A549 (cell line): ENCODE measurements at regions not wholly inside any gene's neighbourhood (a gene's known extent, or its start where the extent isn't known, plus 50 kb on each side); places are given as distances from the start of the nearest gene placed in this dataset.

Experiments used
- ATAC-seq, 2 experiments: fragments of 200-7000 bp in 1 of 2; fragments of >200 bp in 1 of 2; cut with Nextera tagmentation in 1 of 2; cut with Tn5 transposase in 1 of 2; 3 replicates each; pipeline versions ENCODE4 v1.8.0 to v1.9.1; 2018 to 2020; ENCODE audit warnings: mild to moderate bottlenecking in 1 of 2, moderate library complexity in 1 of 2
- CTCF ChIA-PET: fragments of 300-600 bp; sonication (Branson Sonifier 250); formaldehyde crosslinking; extraction: SDS; loops from one replicate; lab custom pipeline; 2021; ENCODE audit warnings: antibody characterized with exemption, inconsistent platforms; lab: Yijun Ruan, JAX
- POLR2A ChIA-PET: fragments of 350-600 bp; formaldehyde crosslinking; extraction: SDS; loops from one replicate; lab custom pipeline; 2021; ENCODE audit warnings: antibody characterized with exemption, inconsistent platforms; lab: Yijun Ruan, JAX
- DNase-seq, 2 experiments: peaks; one replicate each; pipeline versions ENCODE4 v3.0.0 to v3.0.0-alpha.2; 2011 to 2016; ENCODE audit warnings: low read depth in 1 of 2, low spot score in 1 of 2
- FAIRE-seq: peaks from 2 replicates; lab custom pipeline; 2011; peaks lifted over from hg19 to GRCh38; lab: Jason Lieb, UNC
- H3K27ac ChIP-seq, 2 experiments: fragments of >200 bp; sonication (Bioruptor Twin); formaldehyde crosslinking; 3 replicates each; pipeline ENCODE4 v1.5.1; 2016 to 2017
- H3K4me1 ChIP-seq: fragments of >200 bp; sonication (Bioruptor Twin); formaldehyde crosslinking; 3 replicates; pipeline ENCODE4 v1.6.1; 2016
- H3K4me2 ChIP-seq: fragments of >200 bp; sonication (Bioruptor Twin); formaldehyde crosslinking; 3 replicates; pipeline ENCODE4 v1.6.1; 2016
- H3K4me3 ChIP-seq: fragments of >200 bp; sonication (Bioruptor Twin); formaldehyde crosslinking; 3 replicates; pipeline ENCODE4 v1.5.1; 2016
- H3K9me3 ChIP-seq: fragments of >200 bp; sonication (Bioruptor Twin); formaldehyde crosslinking; 3 replicates; pipeline ENCODE4 v1.6.1; 2016
- CBX8 ChIP-seq: fragments of 200-600 bp; sonication (generic); IDR thresholded peaks from 2 replicates; pipeline ENCODE4 v1.6.1; 2016
- CHD4 ChIP-seq: fragments of 200-600 bp; sonication (generic); IDR thresholded peaks from 2 replicates; pipeline ENCODE4 v1.6.1; 2016; ENCODE audit warnings: antibody characterized with exemption, mild to moderate bottlenecking, borderline replicate concordance
- EHMT2 ChIP-seq: fragments of 200-600 bp; sonication (generic); IDR thresholded peaks from 2 replicates; pipeline ENCODE4 v1.6.1; 2016; ENCODE audit warnings: antibody characterized with exemption, low read depth, mild to moderate bottlenecking, moderate library complexity
- HDAC2 ChIP-seq: fragments of 200-600 bp; sonication (generic); IDR thresholded peaks from 2 replicates; pipeline ENCODE4 v1.6.1; 2016
- HEYL ChIP-seq: fragments of 250-450 bp; sonication (Bioruptor Pico); IDR thresholded peaks from 2 replicates; pipeline ENCODE4 v1.8.0; 2021; ENCODE audit warnings: mild to moderate bottlenecking, moderate library complexity
- HOXA7 ChIP-seq: fragments of 250-450 bp; sonication (Bioruptor Pico); IDR thresholded peaks from 2 replicates; pipeline ENCODE4 v1.5.0; 2020; ENCODE audit warnings: mild to moderate bottlenecking, moderate library complexity
- HOXB13 ChIP-seq: fragments of 250-450 bp; sonication (Bioruptor Pico); IDR thresholded peaks from 2 replicates; pipeline ENCODE4 v1.5.0; 2020; ENCODE audit warnings: low read depth, mild to moderate bottlenecking, moderate library complexity
- MAFK ChIP-seq: fragments of 450-650 bp; IDR thresholded peaks from 2 replicates; pipeline ENCODE4 v1.6.1; 2014; ENCODE audit not compliant: partially characterized antibody
- MAZ ChIP-seq: fragments of 150-350 bp; IDR thresholded peaks from 2 replicates; pipeline ENCODE4 v1.6.1; 2014; ENCODE audit warnings: antibody characterized with exemption, low read depth, low read length, borderline replicate concordance
- MYC ChIP-seq: IDR thresholded peaks from 2 replicates; pipeline ENCODE4 v1.6.1; 2012; ENCODE audit warnings: mild to moderate bottlenecking, inconsistent platforms, low read length, improper control_type of control experiment, borderline replicate concordance
- NPAS2 ChIP-seq: fragments of 250-450 bp; sonication (Bioruptor Pico); IDR thresholded peaks from 2 replicates; pipeline ENCODE4 v1.8.0; 2022; ENCODE audit warnings: mild to moderate bottlenecking, moderate library complexity, borderline replicate concordance
- PBX3 ChIP-seq: IDR thresholded peaks from 2 replicates; pipeline ENCODE4 v1.6.1; 2012
- RAD21 ChIP-seq, 2 experiments: fragments of >200 bp in 1 of 2; sonication (Bioruptor Twin) in 1 of 2; formaldehyde crosslinking in 1 of 2; IDR thresholded peaks in 1 of 2; conservative IDR thresholded peaks in 1 of 2; 2 replicates in 1 of 2; 3 replicates in 1 of 2; pipeline ENCODE4 v1.6.1; 2012 to 2018; ENCODE audit warnings: inconsistent platforms in 1 of 2
- RARB ChIP-seq: fragments of 250-450 bp; sonication (Bioruptor Pico); IDR thresholded peaks from 2 replicates; pipeline ENCODE4 v1.8.0; 2021; ENCODE audit warnings: mild to moderate bottlenecking, moderate library complexity
- RFX5 ChIP-seq: fragments of 450-650 bp; IDR thresholded peaks from 2 replicates; pipeline ENCODE4 v1.7.1; 2014; ENCODE audit warnings: antibody characterized with exemption, mild to moderate bottlenecking, moderate library complexity
- RNF2 ChIP-seq: fragments of 200-600 bp; sonication (generic); IDR thresholded peaks from 2 replicates; pipeline ENCODE4 v1.6.1; 2016; ENCODE audit warnings: low read depth, mild to moderate bottlenecking, antibody characterized with exemption, moderate library complexity, borderline replicate concordance
- TFCP2L1 ChIP-seq: fragments of 250-450 bp; sonication (Bioruptor Pico); IDR thresholded peaks from 2 replicates; pipeline ENCODE4 v1.5.0; 2021; ENCODE audit warnings: mild to moderate bottlenecking
- TP53 ChIP-seq: fragments of 250-450 bp; sonication (Bioruptor Pico); IDR thresholded peaks from 2 replicates; pipeline ENCODE4 v1.5.0; 2021; ENCODE audit warnings: mild to moderate bottlenecking, moderate library complexity
- ZC3H11A ChIP-seq: fragments of 450-650 bp; IDR thresholded peaks from 2 replicates; pipeline ENCODE4 v1.6.1; 2014; ENCODE audit warnings: antibody characterized with exemption, mild to moderate bottlenecking
- ZFP36 ChIP-seq: fragments of 450-650 bp; IDR thresholded peaks from 2 replicates; pipeline ENCODE4 v1.6.1; 2014; ENCODE audit warnings: borderline replicate concordance; ENCODE audit not compliant: partially characterized antibody
- ZNF302 ChIP-seq: fragments of 250-450 bp; sonication (Bioruptor Pico); IDR thresholded peaks from 2 replicates; pipeline ENCODE4 v1.9.0; 2021; ENCODE audit warnings: inconsistent platforms, mild to moderate bottlenecking, moderate library complexity
- WGBS: methylation state at CpG from one replicate; pipeline ENCODE4 v1.1.6; 2017; ENCODE audit errors: missing lambda C conversion rate; 5-methylcytosine and 5-hydroxymethylcytosine counted together
- TF ChIP-seq, protein P1 (sequence below): fragments of >200 bp; sonication (Bioruptor Twin); formaldehyde crosslinking; IDR thresholded peaks from 3 replicates; pipeline ENCODE4 v1.6.1; 2016
- TF ChIP-seq, protein P2 (sequence below): fragments of 450-650 bp; IDR thresholded peaks from 2 replicates; pipeline ENCODE4 v1.6.1; 2014; ENCODE audit warnings: antibody characterized with exemption
- TF ChIP-seq, protein P3 (sequence below): fragments of 250-450 bp; sonication (Bioruptor Pico); IDR thresholded peaks from 2 replicates; pipeline ENCODE4 v1.5.0; 2020; ENCODE audit warnings: low read depth, mild to moderate bottlenecking, moderate library complexity

GRCh38 chr7:116434820-116435341 is 64.7 kb upstream of the CAV2 start:
- DNase-seq (no peak), ATAC-seq (peak in 1 of 2 experiments; percentile 39; a peak in 3 of 6 replicates), FAIRE-seq (no peak)
- TF ChIP-seq RNF2 (no peak), MAFK (peak; percentile 37)
- ChIA-PET CTCF (no interaction called here), POLR2A (no interaction called here)
- Histone ChIP-seq H3K27ac (peak overlapping the region; percentile 37 to 70; a peak in 4 of 6 replicates), H3K9me3 (peaks cover 5% of the 10 kb centered on the region; the same call in 1 of the 3 replicates), H3K4me1 (peaks cover 29% of the 10 kb centered on the region; the same call in 2 of the 3 replicates), H3K4me2 (no peak overlapping the region), H3K4me3 (no peak overlapping the region)
- WGBS, result 75% methylated on average over 1 of the region's 1 CpG

- DNase-seq (no peak), ATAC-seq (no peak), FAIRE-seq (no peak)
- ChIA-PET POLR2A (no interaction called here), CTCF (interaction anchor here (4.0 kb wide), 1 partner anchor 90 kb away, joined by 26 read pairs; the partner anchor contains the start of gene CAV1)
- Histone ChIP-seq H3K27ac (no peak overlapping the region; a peak in 1 of 6 replicates), H3K9me3 (peaks cover 5% of the 10 kb centered on the region; the same call in 1 of the 3 replicates), H3K4me2 (no peak overlapping the region), H3K4me1 (peaks cover 38% of the 10 kb centered on the region; the same call in 2 of the 3 replicates), H3K4me3 (no peak overlapping the region)
- TF ChIP-seq TFCP2L1 (CRISPR knock-in tag), result no peak
- TF ChIP-seq CBX8, result no peak
- no peak for TF ChIP-seq TP53 (CRISPR knock-in tag)
- TF ChIP-seq ZC3H11A, result no peak
- TF ChIP-seq MYC, result no peak
- TF ChIP-seq PBX3, result no peak
- TF ChIP-seq, protein P1, sequence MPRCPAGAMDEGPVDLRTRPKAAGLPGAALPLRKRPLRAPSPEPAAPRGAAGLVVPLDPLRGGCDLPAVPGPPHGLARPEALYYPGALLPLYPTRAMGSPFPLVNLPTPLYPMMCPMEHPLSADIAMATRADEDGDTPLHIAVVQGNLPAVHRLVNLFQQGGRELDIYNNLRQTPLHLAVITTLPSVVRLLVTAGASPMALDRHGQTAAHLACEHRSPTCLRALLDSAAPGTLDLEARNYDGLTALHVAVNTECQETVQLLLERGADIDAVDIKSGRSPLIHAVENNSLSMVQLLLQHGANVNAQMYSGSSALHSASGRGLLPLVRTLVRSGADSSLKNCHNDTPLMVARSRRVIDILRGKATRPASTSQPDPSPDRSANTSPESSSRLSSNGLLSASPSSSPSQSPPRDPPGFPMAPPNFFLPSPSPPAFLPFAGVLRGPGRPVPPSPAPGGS, result no peak
- TF ChIP-seq MAZ, result no peak
- TF ChIP-seq RNF2, result no peak
- no peak for TF ChIP-seq HDAC2
- no peak for TF ChIP-seq RAD21 (conservative IDR thresholded peaks at IDR 0.05 in 1 of 2, IDR thresholded peaks at IDR 0.05 in 1 of 2)
- 75% methylated on average over 5 of the region's 5 CpGs for WGBS
These were observed 63.2 kb upstream of the CAV2 start for GRCh38 chr7:116436305-116436826.

DNA sequence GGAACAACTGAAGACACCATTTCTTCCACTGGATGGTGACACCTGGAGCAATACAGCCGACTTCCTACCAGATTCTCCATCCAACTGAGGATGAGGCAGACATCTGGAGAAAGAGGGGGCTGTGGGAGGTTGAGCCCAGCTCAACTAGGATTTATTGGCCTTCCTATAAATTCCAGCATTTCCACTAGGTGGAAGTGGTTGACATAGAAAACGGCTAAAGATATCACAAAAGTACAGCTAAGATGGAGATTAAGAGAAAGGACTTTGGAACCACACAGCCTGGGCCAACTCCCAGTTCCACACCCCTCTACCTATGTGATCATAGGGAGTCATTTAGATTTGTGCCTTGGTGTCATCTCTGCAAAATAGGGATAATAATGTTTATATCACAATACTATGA is 61.3 kb upstream of the CAV2 start:
- WGBS, result 46% methylated on average over 2 of the region's 2 CpGs
- H3K4me1 ChIP-seq, result peaks cover 56% of the 10 kb centered on the region
- FAIRE-seq (no peak), ATAC-seq (peak; percentile 67 to 75; a peak in 5 of 6 replicates), DNase-seq (peak; percentile 27 to 76)
- CTCF ChIA-PET, result interaction anchor here (0.7 to 4.0 kb wide), 13 partner anchors 12 to 450 kb away, joined by 3 to 26 read pairs (median 4); partner anchors contain the start of gene CAV1
- peak overlapping the region; percentile 55 to 79 for H3K27ac ChIP-seq
- POLR2A ChIA-PET, result interaction anchor here (0.6 to 1.8 kb wide), 3 partner anchors 12 to 88 kb away, joined by 3 to 15 read pairs (median 4); no protein-coding TSS in a partner anchor
- no peak overlapping the region for H3K4me3 ChIP-seq
- peak overlapping the region; percentile 39; the same call in 1 of the 3 replicates for H3K4me2 ChIP-seq
- H3K9me3 ChIP-seq, result peaks cover 5% of the 10 kb centered on the region; the same call in 1 of the 3 replicates
- TF ChIP-seq ZNF302 (CRISPR knock-in tag) (no peak), NPAS2 (CRISPR knock-in tag) (no peak), HEYL (CRISPR knock-in tag) (no peak), HOXB13 (no peak), MAZ (no peak), ZC3H11A (no peak), HOXA7 (CRISPR knock-in tag) (no peak), ZFP36 (no peak), RARB (no peak), PBX3 (no peak), HDAC2 (no peak), EHMT2 (no peak), CHD4 (no peak), RFX5 (no peak)
- TF ChIP-seq, protein P2, sequence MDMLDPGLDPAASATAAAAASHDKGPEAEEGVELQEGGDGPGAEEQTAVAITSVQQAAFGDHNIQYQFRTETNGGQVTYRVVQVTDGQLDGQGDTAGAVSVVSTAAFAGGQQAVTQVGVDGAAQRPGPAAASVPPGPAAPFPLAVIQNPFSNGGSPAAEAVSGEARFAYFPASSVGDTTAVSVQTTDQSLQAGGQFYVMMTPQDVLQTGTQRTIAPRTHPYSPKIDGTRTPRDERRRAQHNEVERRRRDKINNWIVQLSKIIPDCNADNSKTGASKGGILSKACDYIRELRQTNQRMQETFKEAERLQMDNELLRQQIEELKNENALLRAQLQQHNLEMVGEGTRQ, result no peak
- TF ChIP-seq, protein P3, sequence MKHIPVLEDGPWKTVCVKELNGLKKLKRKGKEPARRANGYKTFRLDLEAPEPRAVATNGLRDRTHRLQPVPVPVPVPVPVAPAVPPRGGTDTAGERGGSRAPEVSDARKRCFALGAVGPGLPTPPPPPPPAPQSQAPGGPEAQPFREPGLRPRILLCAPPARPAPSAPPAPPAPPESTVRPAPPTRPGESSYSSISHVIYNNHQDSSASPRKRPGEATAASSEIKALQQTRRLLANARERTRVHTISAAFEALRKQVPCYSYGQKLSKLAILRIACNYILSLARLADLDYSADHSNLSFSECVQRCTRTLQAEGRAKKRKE (CRISPR knock-in tag), result no peak
